Daoy (cell line): ENCODE measurements at regions not wholly inside any gene's neighbourhood (a gene's known extent, or its start where the extent isn't known, plus 50 kb on each side); places are given as distances from the start of the nearest gene placed in this dataset.
"Not testable (repeated sequence)": the region's sequence is repeated elsewhere in the genome, so short reads cannot be mapped to it uniquely, and the experiment has no call there.

Experiments used
- DNase-seq: peaks from one replicate; pipeline ENCODE4 v3.0.0-alpha.2; 2015; ENCODE audit warnings: low read depth

- DNase-seq, result no peak
Measured at GRCh38 chr5:27216367-27216950, 178.1 kb upstream of the CDH9 start.

GRCh38 chr5:27208051-27208450 is 169.7 kb upstream of the CDH9 start:
- DNase-seq, result no peak

- DNase-seq, result no peak
Measured at GRCh38 chr5:27191786-27192510, 153.6 kb upstream of the CDH9 start.

GRCh38 chr5:27172693-27173092 is 134.3 kb upstream of the CDH9 start:
- DNase-seq, result no peak

GRCh38 chr5:27171761-27172261 is 133.4 kb upstream of the CDH9 start:
- DNase-seq, result no peak

- DNase-seq, result no peak
Measured at GRCh38 chr5:27158775-27159174, 120.4 kb upstream of the CDH9 start.

- DNase-seq, result no peak
Measured at GRCh38 chr5:27158171-27158570, 119.8 kb upstream of the CDH9 start.

- no peak for DNase-seq
Measured at GRCh38 chr5:27144456-27144855, 106.1 kb upstream of the CDH9 start.

GRCh38 chr5:27140831-27141230 is 102.4 kb upstream of the CDH9 start:
- no peak for DNase-seq

- DNase-seq, result no peak
Measured at GRCh38 chr5:27130587-27130986, 92.2 kb upstream of the CDH9 start.

- no peak for DNase-seq
Measured at GRCh38 chr5:27129926-27130325, 91.5 kb upstream of the CDH9 start.

GRCh38 chr5:27125856-27126255 is 87.5 kb upstream of the CDH9 start:
- DNase-seq, result no peak

GRCh38 chr5:27124590-27124989 is 86.2 kb upstream of the CDH9 start:
- DNase-seq, result no peak

- not testable (repeated sequence) for DNase-seq
Measured at GRCh38 chr5:27119736-27120321, 81.4 kb upstream of the CDH9 start.

GRCh38 chr5:27103486-27103885 is 65.1 kb upstream of the CDH9 start:
- no peak for DNase-seq

- not testable (repeated sequence) for DNase-seq
Measured at GRCh38 chr5:27095761-27096160, 57.4 kb upstream of the CDH9 start.

- DNase-seq, result no peak
Measured at GRCh38 chr5:27093279-27093678, 54.9 kb upstream of the CDH9 start.

- no peak for DNase-seq
Measured at GRCh38 chr5:27091858-27092257, 53.5 kb upstream of the CDH9 start.

GRCh38 chr5:27088822-27089221 is 50.4 kb upstream of the CDH9 start:
- DNase-seq, result not testable (repeated sequence)
